HCT116 (cell line): ENCODE measurements at regions not wholly inside any gene's neighbourhood (a gene's known extent, or its start where the extent isn't known, plus 50 kb on each side); places are given as distances from the start of the nearest gene placed in this dataset.

Experiments used
- ATAC-seq: fragments of 200-7000 bp; cut with Tn5 transposase; 2 replicates; pipeline ENCODE4 v1.9.1; 2020; ENCODE audit warnings: mild to moderate bottlenecking, moderate library complexity
- BruUV-seq: library from RNA; stranded (reverse); fragments of 400-500 nt; replicated peaks from 2 replicates; lab custom pipeline; 2021; lab: Mats Ljungman, UMichigan
- CTCF ChIA-PET: fragments of 300-600 bp; sonication (Branson Sonifier 250); formaldehyde crosslinking; loops from one replicate; lab custom pipeline; 2021; ENCODE audit warnings: antibody characterized with exemption; lab: Charles Lee
- POLR2A ChIA-PET: fragments of 300-600, 350-600 bp; sonication (Branson Sonifier 250); formaldehyde crosslinking; loops from one replicate; lab custom pipeline; 2021; ENCODE audit warnings: antibody characterized with exemption; lab: Charles Lee
- RAD21 ChIA-PET, 2 experiments: fragments of 300-600 bp; sonication (Branson Sonifier 250); formaldehyde crosslinking; loops; one replicate each; lab custom pipeline; 2023; ENCODE audit warnings: low total read pairs in 2 of 2; ENCODE audit not compliant: uncharacterized antibody in 2 of 2, unreplicated experiment in 2 of 2, low non-redundant PET in 1 of 2; lab: Charles Lee
- DNase-seq: peaks from one replicate; pipeline ENCODE4 v3.0.0-alpha.2; 2010; ENCODE audit warnings: low read depth, low spot score
- H2AFZ ChIP-seq: fragments of 200-600 bp; shearing (Covaris generic), sonication (generic); 2 replicates; pipeline ENCODE4 v1.6.1; 2017; ENCODE audit warnings: low read depth, mixed run types, mixed read lengths, antibody characterized with exemption, low read length; ENCODE audit not compliant: poor library complexity, severe bottlenecking
- H3K27ac ChIP-seq: 2 replicates; pipeline ENCODE4 v1.5.1; 2012; ENCODE audit warnings: low read depth, low read length
- H3K27me3 ChIP-seq: fragments of 200-600 bp; sonication (generic); 2 replicates; pipeline ENCODE4 v1.6.1; 2016; ENCODE audit warnings: mixed run types, low read length, mixed read lengths; ENCODE audit not compliant: insufficient read depth
- H3K36me3 ChIP-seq, 2 experiments: fragments of 200-500 bp in 1 of 2; fragments of 200-600 bp in 1 of 2; sonication (Bioruptor generic) in 1 of 2; sonication (generic) in 1 of 2; 2 replicates each; pipeline versions ENCODE4 v1.5.1 to v1.6.1; 2014 to 2016; ENCODE audit warnings: low read length in 2 of 2, inconsistent platforms in 1 of 2, mixed read lengths in 1 of 2, mixed run types in 1 of 2; ENCODE audit not compliant: insufficient read depth in 2 of 2, control insufficient read depth in 1 of 2
- H3K4me1 ChIP-seq, 2 experiments: fragments of 200-600 bp in 1 of 2; sonication (generic) in 1 of 2; 2 replicates each; pipeline versions ENCODE4 v1.5.1 to v1.6.1; 2012 to 2017; ENCODE audit warnings: low read length in 2 of 2, inconsistent platforms in 1 of 2, mild to moderate bottlenecking in 1 of 2, mixed read lengths in 1 of 2, mixed run types in 1 of 2, moderate library complexity in 1 of 2; ENCODE audit not compliant: insufficient read depth in 2 of 2, control insufficient read depth in 1 of 2
- H3K4me2 ChIP-seq: fragments of 200-600 bp; sonication (generic); 2 replicates; pipeline ENCODE4 v1.6.1; 2017; ENCODE audit warnings: mixed run types, low read length, mixed read lengths
- H3K4me3 ChIP-seq, 2 experiments: fragments of 200-600 bp in 1 of 2; sonication (generic) in 1 of 2; replicated peaks in 1 of 2; 2 replicates each; pipeline ENCODE4 v1.5.1; 2011 to 2016; ENCODE audit warnings: low read length in 2 of 2, control low read depth in 1 of 2, low read depth in 1 of 2, mild to moderate bottlenecking in 1 of 2, mixed read lengths in 1 of 2, mixed run types in 1 of 2
- H3K79me2 ChIP-seq: fragments of 200-600 bp; sonication (generic); 2 replicates; pipeline ENCODE4 v1.6.1; 2017; ENCODE audit warnings: mild to moderate bottlenecking, mixed run types, low read length, moderate library complexity, mixed read lengths; ENCODE audit not compliant: insufficient read depth
- H3K9ac ChIP-seq: fragments of 200-600 bp; sonication (generic); 2 replicates; pipeline ENCODE4 v1.6.1; 2016; ENCODE audit warnings: low read length, mixed read lengths
- H3K9me2 ChIP-seq: fragments of 200-600 bp; sonication (generic), shearing (Covaris generic); 2 replicates; pipeline ENCODE4 v1.6.1; 2017; ENCODE audit warnings: mixed run types, mild to moderate bottlenecking, moderate library complexity; ENCODE audit not compliant: insufficient read depth
- H3K9me3 ChIP-seq, 2 experiments: fragments of 200-500 bp in 1 of 2; fragments of 200-600 bp in 1 of 2; sonication (Bioruptor generic) in 1 of 2; sonication (generic) in 1 of 2; 2 replicates each; pipeline ENCODE4 v1.6.1; 2014 to 2017; ENCODE audit warnings: low read length in 2 of 2, mixed read lengths in 2 of 2, inconsistent platforms in 1 of 2, low read depth in 1 of 2, mild to moderate bottlenecking in 1 of 2, mixed run types in 1 of 2, moderate library complexity in 1 of 2; ENCODE audit not compliant: control insufficient read depth in 1 of 2, insufficient read depth in 1 of 2
- H4K20me1 ChIP-seq: fragments of 200-600 bp; sonication (generic), shearing (Covaris generic); 2 replicates; pipeline ENCODE4 v1.6.1; 2017; ENCODE audit warnings: mixed run types, mild to moderate bottlenecking, moderate library complexity; ENCODE audit not compliant: insufficient read depth
- ATF3 ChIP-seq: IDR thresholded peaks from 2 replicates; pipeline ENCODE4 v1.6.1; 2012
- CBX3 ChIP-seq: IDR thresholded peaks from 2 replicates; pipeline ENCODE4 v1.6.1; 2012; ENCODE audit warnings: low read depth
- CEBPB ChIP-seq: IDR thresholded peaks from 2 replicates; pipeline ENCODE4 v1.6.1; 2012; ENCODE audit warnings: low read depth
- CTCF ChIP-seq, 3 experiments: fragments of 200-600 bp in 1 of 3; sonication (generic) in 1 of 3; IDR thresholded peaks in 2 of 3; conservative IDR thresholded peaks in 1 of 3; 2 replicates each; pipeline ENCODE4 v1.5.1; 2012 to 2017; ENCODE audit warnings: low read depth in 2 of 3, low read length in 2 of 3, antibody characterized with exemption in 1 of 3, borderline replicate concordance in 1 of 3, control low read depth in 1 of 3, mild to moderate bottlenecking in 1 of 3, mixed read lengths in 1 of 3, mixed run types in 1 of 3, moderate library complexity in 1 of 3; ENCODE audit not compliant: insufficient read depth in 1 of 3
- ELF1 ChIP-seq: IDR thresholded peaks from 2 replicates; pipeline ENCODE4 v1.6.1; 2012; ENCODE audit warnings: low read depth, borderline replicate concordance
- EZH2 ChIP-seq: fragments of 200-600 bp; sonication (generic); IDR thresholded peaks from 2 replicates; pipeline ENCODE4 v1.6.1; 2017; ENCODE audit warnings: antibody characterized with exemption, mixed run types
- EZH2phosphoT487 ChIP-seq: fragments of 200-600 bp; IDR thresholded peaks from 2 replicates; pipeline ENCODE4 v1.6.1; 2018; ENCODE audit warnings: antibody characterized with exemption, borderline replicate concordance
- MAX ChIP-seq: IDR thresholded peaks from 2 replicates; pipeline ENCODE4 v1.6.1; 2012
- POLR2A ChIP-seq: IDR thresholded peaks from 2 replicates; pipeline ENCODE4 v1.7.0; 2011; ENCODE audit warnings: borderline replicate concordance; ENCODE audit not compliant: insufficient read depth, insufficient read length; ENCODE audit errors: extremely low read depth
- POLR2AphosphoS5 ChIP-seq: IDR thresholded peaks from 2 replicates; pipeline ENCODE4 v1.6.1; 2011; ENCODE audit warnings: mild to moderate bottlenecking, low read depth, low read length, moderate library complexity
- RAD21 ChIP-seq: IDR thresholded peaks from 2 replicates; pipeline ENCODE4 v1.6.1; 2012; ENCODE audit warnings: low read depth, mild to moderate bottlenecking
- REST ChIP-seq: IDR thresholded peaks from 2 replicates; pipeline ENCODE4 v1.6.1; 2012; ENCODE audit warnings: low read depth
- SIN3A ChIP-seq: IDR thresholded peaks from 2 replicates; pipeline ENCODE4 v1.6.1; 2012; ENCODE audit warnings: low read depth
- SRF ChIP-seq: IDR thresholded peaks from 2 replicates; pipeline ENCODE4 v1.6.1; 2012; ENCODE audit warnings: low read depth
- TCF7L2 ChIP-seq: IDR thresholded peaks from 2 replicates; pipeline ENCODE4 v1.7.0; 2011; ENCODE audit warnings: borderline replicate concordance, inconsistent platforms; ENCODE audit not compliant: insufficient read depth, insufficient read length; ENCODE audit errors: extremely low read depth
- YY1 ChIP-seq: IDR thresholded peaks from 2 replicates; pipeline ENCODE4 v1.6.1; 2011; ENCODE audit warnings: low read length, low read depth, moderate library complexity, mild to moderate bottlenecking; ENCODE audit not compliant: insufficient replicate concordance; ENCODE audit errors: extremely low read depth
- ZBTB33 ChIP-seq: IDR thresholded peaks from 2 replicates; pipeline ENCODE4 v1.6.1; 2011; ENCODE audit warnings: mild to moderate bottlenecking, low read length, moderate library complexity; ENCODE audit not compliant: insufficient replicate concordance; ENCODE audit errors: extremely low read depth
- ZNF274 ChIP-seq: fragments of 200-500 bp; sonication (Bioruptor generic); IDR thresholded peaks from 2 replicates; pipeline ENCODE4 v1.6.1; 2014; ENCODE audit warnings: mild to moderate bottlenecking, low read depth, low read length, inconsistent platforms
- intact Hi-C: fragments of 100-400 bp; cut with micrococcal nuclease; formaldehyde crosslinking; loops from 2 replicates; pipeline ENCODE4 v1.10.0; 2022

- Histone ChIP-seq H3K4me1 (no peaks in the 10 kb centered on the region), H2AFZ (no peak overlapping the region), H4K20me1 (no peaks in the 10 kb centered on the region), H3K4me2 (no peak overlapping the region), H3K9ac (no peak overlapping the region), H3K36me3 (no peaks in the 10 kb centered on the region), H3K9me2 (no peaks in the 10 kb centered on the region), H3K27me3 (no peaks in the 10 kb centered on the region; the same call in 1 of the 2 replicates), H3K27ac (no peak overlapping the region), H3K9me3 (peaks cover 0 to 7% of the 10 kb centered on the region in 2 experiments; a peak in 1 of 4 replicates), H3K4me3 (no peak overlapping the region), H3K79me2 (no peaks in the 10 kb centered on the region)
- ChIA-PET RAD21 (no interaction called here), CTCF (no interaction called here), POLR2A (no interaction called here)
- no TSS peak for BruUV-seq
- DNase-seq (no peak), ATAC-seq (no peak)
- intact Hi-C loops = no loop called here
- no peak for TF ChIP-seq TCF7L2
- TF ChIP-seq REST = no peak
- TF ChIP-seq SIN3A = no peak
- no peak for TF ChIP-seq CEBPB
- TF ChIP-seq EZH2phosphoT487 = no peak
- TF ChIP-seq ATF3 = no peak
- TF ChIP-seq SRF = no peak
- TF ChIP-seq YY1 = no peak
- no peak for TF ChIP-seq POLR2A
- TF ChIP-seq ELF1 = no peak
- TF ChIP-seq ZNF274 = no peak
- TF ChIP-seq CTCF (IDR thresholded peaks at IDR 0.05 in 2 of 3, conservative IDR thresholded peaks at IDR 0.05 in 1 of 3; ENCODE audit: borderline replicate concordance in 1 of 3, insufficient read depth in 1 of 3, low read depth in 2 of 3, low read length in 2 of 3) = no peak
- TF ChIP-seq CBX3 = no peak
- TF ChIP-seq EZH2 = no peak
- TF ChIP-seq ZBTB33 = no peak
- TF ChIP-seq MAX = no peak
- no peak for TF ChIP-seq RAD21
- TF ChIP-seq POLR2AphosphoS5 = no peak
Measured at GRCh38 chr20:51238675-51239305, 215.9 kb upstream of the KCNG1 start.
